Left kidney (tissue), 1 donor: ENCODE measurements at regions not wholly inside any gene's neighbourhood (a gene's known extent, or its start where the extent isn't known, plus 50 kb on each side); places are given as distances from the start of the nearest gene placed in this dataset.
A peak's percentile ranks its signal among the peaks of the same experiment; 100 is the strongest.

Experiments used
- DNase-seq: peaks from one replicate; pipeline ENCODE4 v3.0.0-alpha.2; 2013

DNA sequence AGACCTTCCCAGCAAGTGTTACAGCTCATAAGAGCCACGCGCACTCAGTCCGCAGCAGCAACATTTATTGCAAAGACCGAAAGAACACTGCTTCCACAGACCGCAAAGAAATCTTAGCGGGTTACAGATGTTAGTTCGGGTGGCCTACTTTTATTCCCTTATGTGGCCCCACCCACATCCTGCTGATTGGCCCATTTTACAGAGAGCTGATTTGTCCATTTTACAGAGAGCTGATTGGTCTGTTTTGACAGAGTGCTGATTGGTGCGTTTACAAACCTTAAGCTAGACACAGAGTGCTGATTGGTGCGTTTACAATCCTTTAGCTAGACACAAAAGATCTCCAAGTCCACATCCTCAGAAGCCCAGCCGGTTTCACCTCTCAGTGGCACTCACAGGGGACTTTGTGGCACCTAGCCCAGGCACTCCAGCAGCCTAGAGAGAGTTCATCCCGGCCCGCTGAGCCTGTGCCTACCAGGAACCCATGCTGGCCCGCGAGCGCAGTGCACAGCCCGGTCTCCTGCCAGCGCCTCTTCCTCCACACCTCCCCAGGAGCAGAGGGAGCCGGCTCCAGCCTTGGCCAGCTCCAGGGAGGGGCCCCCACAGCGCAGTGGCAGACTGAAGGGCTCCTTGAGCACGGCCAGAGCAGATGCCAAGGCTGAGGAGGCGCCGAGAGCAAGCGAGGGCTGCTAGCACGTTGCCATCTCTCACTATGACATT lies 244.3 kb upstream of the TSHZ2 start:
- DNase-seq, result no peak

DNA sequence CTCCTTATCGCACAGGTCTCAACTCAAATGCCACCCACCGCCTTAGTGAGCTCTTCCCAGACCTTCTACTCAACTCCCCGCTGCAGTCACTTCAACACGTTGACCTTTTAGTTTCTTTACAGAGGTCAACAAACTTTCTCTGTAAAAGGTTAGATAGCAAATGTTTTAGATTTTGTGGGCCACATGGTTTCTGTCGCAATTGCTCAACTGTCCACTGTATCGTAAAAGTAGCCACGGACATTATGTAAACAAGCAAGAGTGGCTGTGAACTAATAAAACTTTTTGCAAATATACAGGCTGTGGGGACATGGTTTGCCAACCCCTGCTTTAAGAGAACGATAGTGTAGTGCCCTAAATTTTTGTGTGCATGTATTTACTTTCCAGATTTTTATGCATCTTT lies 247.6 kb upstream of the TSHZ2 start:
- peak; percentile 4 for DNase-seq

DNA sequence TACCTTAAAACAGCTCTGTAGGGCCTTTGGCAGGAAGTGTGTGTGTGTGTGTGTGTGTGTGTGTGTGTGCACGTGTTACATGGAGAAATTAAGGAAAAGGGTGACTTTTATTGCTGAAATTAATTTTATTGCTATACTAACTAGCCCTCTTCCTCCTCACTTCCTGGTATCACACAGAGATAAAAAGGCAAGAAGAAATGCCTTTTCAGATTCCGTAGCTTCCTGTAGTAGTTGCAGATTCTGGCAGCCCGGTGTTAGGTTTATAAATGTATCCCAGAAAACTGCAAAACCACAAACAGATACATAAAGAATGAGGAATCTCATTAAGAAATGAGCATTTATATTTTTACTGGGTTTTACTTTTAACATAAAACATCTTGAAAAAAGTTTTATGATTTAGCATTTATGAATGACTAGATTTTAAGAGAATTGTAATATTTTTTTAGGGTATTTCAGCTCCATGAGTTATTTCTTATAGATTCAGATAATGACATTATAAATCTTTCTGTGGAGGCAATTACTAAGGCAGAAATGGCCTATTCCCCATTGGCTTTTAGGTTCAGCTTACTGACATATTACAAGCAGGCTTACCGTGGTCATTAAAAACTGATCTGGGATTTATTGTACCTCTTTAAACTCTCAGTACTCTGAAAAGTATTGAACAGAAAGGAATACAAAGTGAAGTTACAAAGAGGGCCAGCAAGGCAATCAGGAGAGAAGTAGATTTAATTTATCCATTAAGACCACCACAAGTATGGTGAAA lies 249.1 kb upstream of the TSHZ2 start:
- peak; percentile 13 for DNase-seq

DNA sequence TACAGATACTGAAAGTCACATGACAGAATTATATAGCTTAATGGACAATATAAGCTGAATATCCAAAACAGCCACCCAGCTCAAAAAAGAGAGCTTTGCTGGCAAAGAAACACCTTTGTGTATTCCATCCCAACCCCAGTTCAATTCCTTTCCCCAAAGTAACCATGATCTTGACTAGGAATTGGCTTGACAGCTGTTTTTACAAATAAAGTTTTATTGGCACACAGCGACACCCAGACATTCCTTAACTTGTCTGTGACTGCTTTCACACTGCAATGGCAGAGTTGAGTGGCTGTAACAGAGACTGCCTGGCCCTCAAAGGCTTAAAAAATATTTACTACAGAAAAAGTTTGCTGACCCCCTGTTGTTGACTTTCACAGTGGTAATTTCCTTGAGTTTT lies 264.0 kb upstream of the TSHZ2 start:
- no peak for DNase-seq

DNA sequence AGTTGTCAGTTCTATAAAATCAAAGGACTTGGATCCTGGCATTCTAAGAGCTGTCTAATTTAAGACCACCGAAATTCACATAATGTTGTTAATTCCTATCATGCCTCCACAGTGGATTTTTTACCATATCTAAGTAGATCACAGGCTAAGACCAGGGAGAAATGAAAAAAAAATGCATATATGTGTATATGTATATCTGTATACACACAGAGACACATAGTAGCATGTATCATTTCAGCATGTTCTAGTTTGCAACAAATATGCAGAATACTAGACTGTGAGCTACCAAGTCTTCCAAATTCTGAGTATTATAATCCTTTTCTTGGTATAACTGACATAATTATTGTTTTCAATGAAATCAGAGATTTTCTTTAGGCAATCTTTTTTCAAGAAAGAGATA lies 267.6 kb upstream of the TSHZ2 start:
- no peak for DNase-seq

DNA sequence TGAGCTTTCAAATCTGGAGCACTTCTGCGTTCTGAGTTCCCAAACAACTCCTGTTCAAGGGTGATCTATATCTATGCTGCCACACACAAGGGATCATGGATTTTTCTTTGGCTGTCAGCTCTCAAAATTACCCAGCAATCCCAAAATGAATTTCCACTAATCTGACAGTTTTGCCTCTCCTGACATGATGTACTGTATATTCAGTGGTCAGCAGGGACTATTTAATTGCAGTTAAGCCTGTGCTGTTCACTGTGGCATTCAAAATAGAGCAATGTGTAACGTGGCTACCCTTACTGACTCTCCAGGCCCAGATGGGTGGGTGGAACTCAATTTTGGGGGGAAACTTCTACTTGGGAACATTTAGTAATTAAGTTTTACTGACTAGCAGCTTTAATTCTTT lies 283.8 kb upstream of the TSHZ2 start:
- no peak for DNase-seq

DNA sequence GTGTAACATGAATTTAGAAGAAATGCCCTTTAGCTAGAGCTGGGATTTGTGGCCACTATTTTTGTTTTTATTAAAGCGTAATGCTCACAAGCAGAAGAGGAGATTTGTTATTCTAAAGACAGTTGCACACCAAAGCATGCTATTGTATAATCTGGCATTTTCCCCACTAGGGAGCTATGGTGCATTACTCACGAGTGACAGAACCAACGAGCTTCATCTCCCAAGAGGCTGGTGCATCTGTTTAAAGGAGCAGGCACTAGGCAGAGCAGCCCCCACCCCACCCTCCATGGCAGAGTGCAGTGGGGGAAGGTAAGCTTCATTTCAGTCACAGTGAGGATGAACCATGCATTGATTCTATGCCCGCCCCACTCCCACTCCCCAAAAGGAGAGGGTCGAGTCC lies 287.3 kb upstream of the TSHZ2 start:
- DNase-seq, result no peak

DNA sequence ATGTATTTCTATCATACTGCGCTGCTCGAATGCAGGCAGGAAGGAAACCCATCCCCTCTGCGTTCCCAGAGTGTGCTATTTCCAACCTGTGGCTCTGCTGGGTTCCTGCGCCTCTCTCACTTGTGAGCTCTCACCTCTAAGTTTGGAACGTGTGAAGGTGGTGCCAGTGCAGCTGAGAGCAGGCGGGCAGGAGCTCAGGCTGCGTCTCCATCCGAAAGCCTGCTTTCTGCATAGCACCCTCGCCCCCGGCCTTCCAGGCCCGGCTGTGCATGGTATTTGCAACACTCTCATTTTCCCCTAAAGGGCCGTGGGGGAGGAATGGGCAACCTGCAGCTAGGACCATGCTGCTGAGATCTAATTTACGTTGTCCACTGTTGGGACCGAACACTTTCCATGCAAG lies 288.0 kb upstream of the TSHZ2 start:
- DNase-seq, result no peak

DNA sequence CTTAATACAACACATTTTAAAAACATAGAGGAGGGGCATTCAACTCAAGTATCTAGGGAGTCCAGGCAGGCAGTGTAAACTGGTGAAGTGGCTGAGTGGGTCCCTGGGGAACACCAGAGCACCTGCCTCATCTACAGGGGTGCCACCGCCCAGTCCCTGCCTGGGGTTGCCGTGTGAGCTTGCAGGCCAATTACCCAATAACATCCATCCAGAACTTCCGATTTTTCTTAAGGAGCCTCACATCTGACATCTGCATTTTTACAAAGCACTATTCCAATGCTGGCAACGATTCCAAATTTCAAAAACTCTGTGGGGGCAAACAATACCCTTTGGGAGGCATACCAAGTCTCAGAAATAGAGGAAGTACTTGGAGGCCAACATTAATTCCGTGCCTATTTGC lies 288.4 kb upstream of the TSHZ2 start:
- no peak for DNase-seq

DNA sequence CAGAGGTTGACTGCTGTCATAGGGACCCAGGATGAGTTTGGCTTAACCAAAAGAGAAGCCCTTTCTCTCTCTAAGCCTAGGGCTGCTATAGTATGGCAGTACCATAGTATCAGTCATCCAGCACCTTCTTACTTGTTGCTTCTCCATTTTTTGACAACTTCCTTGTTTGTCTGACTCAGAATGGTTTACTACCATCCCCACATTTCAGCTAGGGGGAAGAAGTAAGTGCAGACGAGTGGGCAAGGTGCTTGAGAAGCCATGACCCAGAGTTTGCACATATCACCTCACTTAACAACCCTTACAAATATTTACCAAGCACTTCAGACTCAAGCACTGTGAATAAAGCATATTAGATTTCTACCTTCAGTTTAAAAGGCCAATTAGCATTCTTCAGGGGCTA lies 289.9 kb upstream of the TSHZ2 start:
- no peak for DNase-seq

DNA sequence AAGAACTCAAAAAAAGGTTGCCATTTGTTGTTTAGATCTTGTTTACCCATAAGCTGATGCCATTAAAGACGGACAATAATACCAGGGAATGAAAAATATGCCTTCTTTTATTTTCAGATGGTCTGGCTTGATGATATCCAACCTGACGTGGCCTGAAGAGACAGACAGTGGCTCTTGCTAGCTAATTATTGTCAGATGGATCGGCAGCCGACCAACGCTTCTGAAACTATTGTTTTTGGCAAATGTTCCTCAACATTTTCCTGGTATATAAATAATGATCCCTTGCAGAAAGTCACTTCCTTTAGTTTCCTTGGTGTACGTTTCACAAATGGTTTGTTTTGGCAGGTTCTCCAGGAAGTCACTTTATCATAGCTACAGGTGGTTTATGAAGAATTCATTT lies 290.9 kb upstream of the TSHZ2 start:
- no peak for DNase-seq

DNA sequence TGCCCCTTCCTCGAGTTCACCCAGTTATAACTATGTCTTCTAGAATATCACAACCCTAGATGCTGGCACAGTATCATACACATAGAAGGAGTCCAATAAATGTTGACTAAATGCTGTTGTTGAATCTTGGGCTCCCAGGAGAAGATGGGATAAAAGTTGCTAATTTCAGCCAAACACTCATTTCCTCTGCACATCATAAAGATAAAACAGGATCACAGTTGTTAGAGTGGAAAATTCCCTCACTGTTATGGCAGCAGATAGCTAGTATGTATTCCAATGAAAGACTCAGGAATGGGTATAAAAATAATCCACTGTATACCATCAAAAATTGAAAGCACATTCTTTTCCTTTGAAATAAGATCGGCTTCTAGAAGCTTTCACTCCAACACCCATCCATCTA lies 294.9 kb upstream of the TSHZ2 start:
- DNase-seq, result no peak

DNA sequence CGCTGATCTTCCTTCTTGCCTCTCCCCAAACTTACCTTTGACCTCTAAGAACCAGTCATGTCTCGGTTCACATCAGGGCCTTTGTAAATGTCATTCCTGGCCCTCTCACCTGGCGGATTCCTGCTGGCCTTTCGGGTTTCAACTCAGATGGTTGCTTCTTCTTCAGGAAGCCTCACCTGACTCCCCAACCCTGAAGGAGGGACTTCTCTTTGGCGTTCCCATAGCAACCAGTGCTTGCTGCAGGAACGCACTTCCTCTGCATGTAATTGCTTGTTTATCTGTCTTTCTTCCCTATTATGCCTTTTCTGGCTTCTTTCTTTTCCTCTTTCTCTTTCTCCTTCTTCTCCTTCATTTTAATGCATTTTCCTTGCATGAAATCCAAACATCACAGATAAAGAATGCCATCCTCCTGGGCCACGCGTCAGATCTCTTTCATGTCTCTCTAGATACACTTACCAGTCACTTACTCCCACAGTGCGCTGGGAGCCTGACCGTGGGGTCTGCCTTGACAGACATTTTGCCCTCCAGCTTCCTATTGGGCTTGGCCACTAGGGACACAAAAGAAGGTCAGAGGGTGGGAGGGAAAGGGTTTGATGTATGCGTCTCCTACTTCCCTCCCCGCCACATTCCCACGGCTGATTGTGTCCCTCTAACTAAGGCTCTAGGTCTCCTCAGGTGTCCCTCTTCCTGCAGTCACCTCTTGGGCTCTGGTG lies 295.7 kb upstream of the TSHZ2 start:
- DNase-seq, result no peak

DNA sequence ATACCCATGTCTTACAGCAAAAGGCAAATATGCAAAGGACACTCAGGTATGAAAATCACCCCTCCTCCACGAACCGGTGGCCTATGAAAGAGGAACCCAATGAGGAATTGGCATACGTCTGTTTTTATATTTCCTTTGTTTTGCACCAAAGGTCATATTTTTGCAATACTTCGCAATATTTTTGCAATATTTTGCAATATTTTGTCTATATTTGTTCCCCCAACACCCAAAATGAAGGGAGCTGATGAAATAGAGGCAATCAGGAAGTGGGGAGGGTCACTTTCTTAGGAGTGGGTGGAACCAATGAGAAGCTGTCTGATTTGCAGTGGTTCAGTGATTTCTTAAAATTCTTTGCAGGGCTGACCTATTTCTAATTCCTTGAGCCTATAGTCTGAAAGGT lies 296.8 kb upstream of the TSHZ2 start:
- no peak for DNase-seq

DNA sequence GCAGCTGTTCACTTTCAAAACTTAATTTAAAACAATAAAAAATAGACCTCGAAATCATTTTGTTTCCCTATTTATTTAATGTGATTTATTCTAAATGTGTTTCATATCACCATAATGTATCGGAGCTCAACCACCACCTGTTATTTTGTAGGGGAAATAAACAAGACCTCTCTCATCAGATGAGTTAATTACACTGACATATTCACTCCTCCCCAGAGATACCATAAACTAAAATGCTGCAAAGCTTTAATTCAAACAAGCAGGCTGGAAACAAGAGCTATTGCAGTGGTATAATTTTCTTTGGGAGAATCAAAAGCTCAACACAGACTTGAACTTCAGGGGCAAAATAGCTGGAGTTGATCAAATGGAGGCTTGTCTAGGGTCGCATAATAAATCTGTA lies 303.5 kb upstream of the TSHZ2 start:
- peak; percentile 26 for DNase-seq

DNA sequence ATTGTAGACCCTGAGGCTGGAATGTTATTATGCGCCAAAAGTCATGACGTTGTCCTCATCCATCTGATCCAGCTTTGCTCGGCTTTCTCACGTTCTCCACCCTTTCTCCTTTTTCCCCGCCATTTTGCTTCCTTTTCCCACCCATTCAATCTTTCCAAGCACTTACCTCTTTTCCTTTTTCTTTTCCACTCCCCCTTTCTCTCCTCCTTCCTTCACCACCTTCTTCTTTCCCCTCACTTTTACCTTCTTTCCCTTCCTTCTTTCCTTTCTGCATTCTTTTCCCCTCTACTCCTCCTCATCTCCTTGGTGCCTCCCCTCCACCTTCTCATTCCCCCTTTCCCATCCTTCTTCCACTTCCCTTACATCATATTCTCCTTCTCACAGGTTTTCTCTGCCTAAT lies 304.8 kb upstream of the TSHZ2 start:
- DNase-seq, result no peak

DNA sequence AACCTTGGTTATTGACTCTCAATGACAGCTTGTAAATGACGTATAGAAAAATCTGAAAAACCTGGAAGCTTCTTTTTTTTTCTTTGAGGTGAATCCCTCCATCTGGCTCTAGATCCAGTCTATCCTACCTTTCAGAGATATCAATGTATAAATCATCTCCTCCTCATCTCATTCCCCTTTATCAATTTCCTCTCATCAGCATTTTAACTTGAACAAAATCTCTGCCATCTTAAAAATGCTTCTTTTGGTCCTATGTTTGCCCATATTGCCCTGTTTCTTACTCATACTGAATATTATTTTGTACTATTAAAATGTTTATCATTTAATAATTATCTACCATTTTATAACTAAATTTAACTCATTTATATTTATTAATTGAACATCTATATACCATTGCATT lies 306.7 kb upstream of the TSHZ2 start:
- no peak for DNase-seq

DNA sequence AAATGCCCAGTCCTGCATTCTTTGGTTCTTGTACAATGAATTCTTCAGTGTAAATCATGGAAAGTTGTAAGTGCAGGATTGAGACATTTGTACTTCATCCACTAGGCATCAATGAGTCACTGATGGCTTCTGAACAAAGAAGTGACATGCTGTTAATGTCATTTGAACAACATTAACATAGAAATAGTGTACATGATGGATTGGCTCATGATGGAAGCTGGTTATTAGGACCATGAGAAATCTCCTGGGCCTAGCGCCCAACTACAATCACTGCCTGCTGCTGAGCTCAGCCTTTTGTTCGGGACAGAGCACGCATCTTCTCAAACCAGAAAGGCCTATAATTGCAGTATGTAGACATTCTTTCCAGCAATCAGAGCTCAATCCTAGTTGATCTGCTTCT lies 316.8 kb upstream of the TSHZ2 start:
- DNase-seq, result no peak

DNA sequence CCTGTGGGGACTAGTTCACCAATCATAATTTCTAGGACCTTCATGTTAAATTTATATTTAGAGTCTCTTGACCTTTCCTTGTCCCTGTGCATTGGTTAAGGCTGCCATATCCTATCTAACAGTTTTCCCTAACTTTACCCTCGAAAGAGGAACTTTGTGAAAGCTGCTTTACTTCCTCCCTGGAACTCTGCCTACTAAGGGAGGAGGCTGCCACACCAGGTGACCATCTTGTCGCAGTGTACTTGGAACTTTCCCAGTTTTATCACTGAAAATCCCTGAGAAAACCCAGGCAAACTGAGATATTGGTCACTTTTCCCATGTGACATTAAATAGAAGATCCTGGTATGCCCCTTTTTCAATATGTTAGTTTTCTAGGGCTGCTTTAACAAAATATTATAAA lies 317.6 kb upstream of the TSHZ2 start:
- no peak for DNase-seq

DNA sequence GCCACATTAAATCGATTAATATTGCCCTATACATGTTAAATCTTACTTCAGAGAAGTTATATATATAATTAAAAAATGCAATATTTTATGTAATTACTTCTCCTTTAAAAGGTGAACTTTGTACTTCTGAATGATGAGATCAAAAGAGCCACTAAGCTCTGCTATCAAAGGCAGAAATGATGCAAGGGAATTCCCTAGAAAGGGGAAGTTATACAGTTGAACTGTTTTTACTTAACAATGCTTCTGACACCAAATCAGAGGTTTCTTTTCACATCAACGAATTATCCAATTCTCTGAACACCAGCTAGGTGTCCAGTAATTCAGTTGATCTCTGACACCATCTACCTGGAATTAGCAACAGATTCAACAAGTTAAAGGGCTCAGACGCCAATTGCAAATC lies 319.9 kb upstream of the TSHZ2 start:
- DNase-seq, result no peak

DNA sequence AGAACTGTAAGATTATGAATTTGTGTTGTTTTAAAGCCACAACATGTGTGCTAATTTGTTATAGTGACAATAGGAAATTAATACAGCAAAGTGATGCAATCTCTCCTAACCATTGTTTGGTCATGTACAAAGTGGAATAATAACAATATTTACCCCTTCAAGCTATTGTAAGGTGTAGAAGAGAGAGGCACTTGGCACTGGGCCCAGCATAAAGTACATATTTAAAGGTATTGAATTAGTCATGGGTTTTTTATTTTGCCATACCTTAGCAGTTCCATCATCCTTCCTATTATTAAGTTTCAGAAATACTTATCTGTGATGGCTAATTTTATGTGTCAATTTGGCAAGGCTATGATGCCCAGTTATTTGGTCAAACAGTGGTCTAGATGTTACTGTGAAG lies 322.4 kb upstream of the TSHZ2 start:
- DNase-seq, result no peak

DNA sequence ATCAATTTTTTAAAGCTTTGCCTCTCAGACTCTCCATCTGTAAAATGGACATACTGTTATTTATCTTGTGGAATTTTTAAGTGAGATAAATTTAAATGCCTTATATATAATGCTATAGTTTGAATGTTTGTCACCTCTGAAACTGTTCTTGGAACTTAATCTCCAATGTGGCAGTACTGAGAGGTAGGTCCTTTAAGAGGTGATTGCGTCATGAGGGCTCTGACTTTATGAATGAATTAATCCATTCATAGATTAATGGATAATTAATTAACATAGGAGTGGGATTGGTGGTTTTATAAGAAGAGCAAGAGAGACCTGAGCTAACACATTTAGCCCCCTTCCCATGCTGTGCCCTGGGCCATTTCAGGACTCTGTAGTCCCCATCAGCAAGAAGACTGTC lies 326.3 kb upstream of the TSHZ2 start:
- DNase-seq, result no peak

DNA sequence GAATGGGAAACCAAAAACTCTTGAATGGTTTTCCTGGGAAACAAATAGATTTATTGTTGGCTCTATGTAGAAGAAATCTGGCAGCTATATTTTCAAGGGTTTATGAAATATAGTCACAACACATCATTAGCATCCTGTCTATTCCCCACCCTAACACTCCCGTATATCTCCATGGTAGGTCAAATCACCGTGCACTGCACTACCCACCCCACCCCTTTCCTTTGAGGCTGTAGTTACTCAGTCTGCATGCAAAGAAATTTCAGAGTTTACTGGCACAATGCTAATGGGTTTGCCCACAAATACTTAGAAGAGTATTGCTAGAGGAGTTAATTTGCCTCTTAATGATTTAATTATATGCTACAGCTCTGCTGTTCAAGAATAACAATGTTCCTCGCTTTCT lies 329.1 kb upstream of the TSHZ2 start:
- DNase-seq, result no peak

DNA sequence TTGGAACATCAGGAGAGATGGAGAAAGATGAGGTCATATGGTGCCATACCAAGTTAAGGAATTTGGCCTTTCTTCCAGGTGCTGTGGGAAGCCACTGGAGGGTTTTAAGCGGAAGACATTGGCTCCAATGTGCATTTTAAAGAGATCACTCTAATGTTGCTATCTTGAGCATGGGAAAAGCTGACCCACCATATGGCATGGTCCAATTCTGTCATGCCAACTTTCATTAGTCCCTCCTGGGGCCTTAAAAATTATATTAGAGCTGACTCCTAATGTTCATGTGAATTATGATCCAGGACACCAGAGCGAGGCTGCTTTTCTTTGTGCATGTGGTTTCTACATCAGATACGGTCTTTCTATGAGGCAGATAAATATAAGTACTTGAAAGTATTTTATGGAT lies 335.0 kb upstream of the TSHZ2 start:
- no peak for DNase-seq
